ENCODE measurements at regions not wholly inside any gene's neighbourhood (a gene's known extent, or its start where the extent isn't known, plus 50 kb on each side); places are given as distances from the start of the nearest gene placed in this dataset.

DNA sequence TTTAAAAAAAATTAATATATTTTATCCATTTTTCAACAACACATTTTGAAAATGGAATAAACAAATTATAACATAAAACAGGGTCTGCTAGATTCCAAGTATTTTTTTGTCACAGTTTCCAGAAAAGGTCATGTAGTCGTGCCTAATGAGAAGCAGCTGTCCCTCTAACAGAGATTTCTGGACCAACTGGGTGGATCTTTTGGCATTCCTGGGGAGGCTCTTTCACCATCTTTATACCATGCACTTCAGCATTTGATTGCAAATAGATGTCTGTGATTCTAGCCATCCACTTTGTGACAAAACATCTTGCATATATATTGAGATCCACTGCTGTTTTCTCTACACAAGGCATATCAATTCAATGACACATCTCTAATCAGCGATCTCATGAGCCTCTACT is 210.7 kb upstream of the LDB2 start:
- intact Hi-C loops (cut with micrococcal nuclease) = no loop called here
- Mint-ChIP-seq H3K36me3 (ENCODE audit: low read depth) (no peaks in the 10 kb centered on the region), H3K4me1 (peaks cover 2% of the 10 kb centered on the region), H3K9me3 (no peaks in the 10 kb centered on the region), H3K27ac (no peak overlapping the region), H3K4me3 (no peak overlapping the region), H3K27me3 (no peaks in the 10 kb centered on the region)
- DNase-seq = no peak

- H3K4me3 Mint-ChIP-seq = no peak overlapping the region
- H3K27ac Mint-ChIP-seq = no peak overlapping the region
- intact Hi-C loops (cut with micrococcal nuclease) = no loop called here
- no peaks in the 10 kb centered on the region for H3K9me3 Mint-ChIP-seq
- no peaks in the 10 kb centered on the region for H3K36me3 Mint-ChIP-seq (ENCODE audit: low read depth)
- peak; percentile 15 for DNase-seq
- H3K4me1 Mint-ChIP-seq = no peaks in the 10 kb centered on the region
- H3K27me3 Mint-ChIP-seq = no peaks in the 10 kb centered on the region
Observed at GRCh38 chr4:17103231-17103630, 204.8 kb upstream of the LDB2 start.

- no peak overlapping the region for H3K27ac Mint-ChIP-seq
- no peaks in the 10 kb centered on the region for H3K9me3 Mint-ChIP-seq
- H3K4me3 Mint-ChIP-seq = no peak overlapping the region
- DNase-seq = no peak
- intact Hi-C loops (cut with micrococcal nuclease) = no loop called here
- H3K4me1 Mint-ChIP-seq = no peaks in the 10 kb centered on the region
- no peaks in the 10 kb centered on the region for H3K27me3 Mint-ChIP-seq
- H3K36me3 Mint-ChIP-seq (ENCODE audit: low read depth) = no peaks in the 10 kb centered on the region
Observed at GRCh38 chr4:17098996-17099395, 200.6 kb upstream of the LDB2 start.

DNA sequence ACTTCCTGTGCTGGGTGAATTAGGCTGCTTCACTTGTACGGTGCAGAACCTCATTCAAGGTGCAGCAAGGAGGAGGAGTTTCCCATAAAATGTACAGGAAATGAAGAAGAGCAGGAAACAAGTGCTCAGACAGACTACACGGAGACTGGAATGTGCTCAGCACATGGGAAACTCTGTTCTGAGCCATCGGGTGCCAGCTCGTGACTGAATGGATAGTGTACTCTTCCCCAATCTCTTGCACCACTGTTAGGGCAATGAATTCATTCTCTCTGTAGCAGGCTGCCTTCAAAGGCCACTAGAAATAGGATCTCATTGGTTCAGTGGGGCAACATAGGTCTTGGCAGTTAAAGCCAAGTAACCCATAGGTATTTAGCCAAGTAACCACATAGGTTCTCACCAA is 200.0 kb upstream of the LDB2 start:
- Mint-ChIP-seq H3K36me3 (ENCODE audit: low read depth) (no peaks in the 10 kb centered on the region), H3K27me3 (no peaks in the 10 kb centered on the region), H3K4me1 (no peaks in the 10 kb centered on the region), H3K4me3 (no peak overlapping the region), H3K9me3 (no peaks in the 10 kb centered on the region), H3K27ac (no peak overlapping the region)
- intact Hi-C loops (cut with micrococcal nuclease) = no loop called here
- peak; percentile 19 for DNase-seq

GRCh38 chr4:17097362-17097761 is 198.9 kb upstream of the LDB2 start:
- DNase-seq = no peak
- Mint-ChIP-seq H3K36me3 (ENCODE audit: low read depth) (no peaks in the 10 kb centered on the region), H3K27me3 (no peaks in the 10 kb centered on the region), H3K4me1 (no peaks in the 10 kb centered on the region), H3K4me3 (no peak overlapping the region), H3K27ac (no peak overlapping the region), H3K9me3 (no peaks in the 10 kb centered on the region)
- intact Hi-C loops (cut with micrococcal nuclease) = no loop called here

DNA sequence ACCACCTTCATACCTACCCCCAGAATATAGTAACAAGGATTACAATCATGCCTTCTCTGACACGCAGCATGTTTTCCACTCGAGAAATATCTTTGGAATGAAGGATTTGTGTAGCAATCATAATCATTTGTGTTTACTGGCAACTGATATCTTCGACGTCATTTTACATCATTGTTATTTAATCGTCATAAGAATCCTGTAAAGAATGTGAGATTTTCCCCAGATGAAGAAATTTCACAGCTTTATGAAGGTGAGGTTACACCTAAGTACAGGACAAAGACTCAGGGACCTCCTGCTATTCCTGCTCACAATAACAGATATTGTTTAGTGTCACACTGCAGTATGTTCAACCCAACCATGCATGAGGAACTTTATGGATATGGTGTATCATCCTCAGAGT is 198.2 kb upstream of the LDB2 start:
- no peaks in the 10 kb centered on the region for H3K9me3 Mint-ChIP-seq
- no peak overlapping the region for H3K4me3 Mint-ChIP-seq

GRCh38 chr4:17095771-17096170 is 197.3 kb upstream of the LDB2 start:
- intact Hi-C loops (cut with micrococcal nuclease) = no loop called here
- no peaks in the 10 kb centered on the region for H3K27me3 Mint-ChIP-seq
- H3K36me3 Mint-ChIP-seq (ENCODE audit: low read depth) = no peaks in the 10 kb centered on the region
- no peaks in the 10 kb centered on the region for H3K4me1 Mint-ChIP-seq
- H3K4me3 Mint-ChIP-seq = no peak overlapping the region
- DNase-seq = peak; percentile 13
- no peak overlapping the region for H3K27ac Mint-ChIP-seq
- H3K9me3 Mint-ChIP-seq = no peaks in the 10 kb centered on the region

More for the DNA sequence above, 198.2 kb upstream of the LDB2 start:
- H3K27ac Mint-ChIP-seq = no peak overlapping the region
- H3K27me3 Mint-ChIP-seq = no peaks in the 10 kb centered on the region
- no peaks in the 10 kb centered on the region for H3K36me3 Mint-ChIP-seq (ENCODE audit: low read depth)
- no peak for DNase-seq
- intact Hi-C loops (cut with micrococcal nuclease) = no loop called here
- H3K4me1 Mint-ChIP-seq = no peaks in the 10 kb centered on the region

DNA sequence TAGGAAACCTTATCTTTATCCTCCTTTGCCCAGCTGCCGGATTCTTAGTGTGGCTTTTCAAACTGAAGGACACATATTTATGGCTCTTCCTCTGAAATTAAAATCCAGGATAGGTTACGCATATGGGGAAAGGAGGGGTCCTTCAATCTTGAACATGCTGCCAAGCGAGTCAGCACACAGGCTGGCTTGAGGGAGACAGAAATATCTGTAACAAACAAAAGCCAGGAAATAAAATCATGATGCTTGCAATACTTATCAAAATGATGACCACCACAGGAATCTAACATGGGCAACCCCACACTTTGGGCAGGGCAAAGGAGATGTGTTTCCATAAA is 196.4 kb upstream of the LDB2 start:
- no peaks in the 10 kb centered on the region for H3K4me1 Mint-ChIP-seq
- H3K4me3 Mint-ChIP-seq = no peak overlapping the region
- no peaks in the 10 kb centered on the region for H3K27me3 Mint-ChIP-seq
- peak; percentile 22 for DNase-seq
- intact Hi-C loops (cut with micrococcal nuclease) = no loop called here
- no peak overlapping the region for H3K27ac Mint-ChIP-seq
- no peaks in the 10 kb centered on the region for H3K36me3 Mint-ChIP-seq (ENCODE audit: low read depth)
- H3K9me3 Mint-ChIP-seq = no peaks in the 10 kb centered on the region

DNA sequence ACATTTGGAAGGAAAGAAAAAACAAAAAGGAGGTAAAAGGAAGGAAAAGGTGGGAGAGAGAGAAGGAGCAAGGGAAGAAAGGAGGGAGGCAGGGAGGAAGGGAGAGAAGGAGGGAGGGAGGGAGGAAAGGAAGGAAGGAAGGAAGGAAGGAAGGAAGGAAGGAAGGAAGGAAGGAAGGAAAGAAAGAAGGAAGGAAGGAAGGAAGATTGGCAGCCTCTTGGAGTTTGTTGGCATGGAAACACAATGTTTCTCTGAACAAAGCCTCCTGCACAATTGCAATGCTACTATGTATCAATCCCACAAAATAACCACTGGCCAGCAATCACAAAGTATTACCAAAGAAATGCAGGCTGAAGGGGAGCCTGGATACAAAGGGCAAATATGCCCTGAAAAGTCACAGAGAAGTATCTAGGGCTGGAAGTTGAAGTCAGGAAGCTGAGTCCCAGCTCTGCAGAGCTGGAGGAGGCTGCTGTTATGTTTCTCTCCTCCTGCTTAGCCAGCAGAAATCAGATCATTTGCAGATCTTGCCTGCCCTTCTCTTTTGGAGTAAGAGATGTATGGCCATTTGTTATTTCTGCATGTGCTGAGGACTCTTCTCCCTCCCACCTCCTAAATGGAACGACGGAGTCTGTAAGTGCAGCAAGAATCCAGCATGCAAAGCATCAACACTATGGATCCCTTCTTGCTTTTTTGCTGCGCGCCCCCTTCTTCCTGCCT is 195.9 kb upstream of the LDB2 start:
- Mint-ChIP-seq H3K27ac (no peak overlapping the region), H3K9me3 (no peaks in the 10 kb centered on the region), H3K36me3 (ENCODE audit: low read depth) (no peaks in the 10 kb centered on the region), H3K4me1 (no peaks in the 10 kb centered on the region), H3K4me3 (no peak overlapping the region), H3K27me3 (no peaks in the 10 kb centered on the region)
- intact Hi-C loops (cut with micrococcal nuclease) = no loop called here
- peak; percentile 32 for DNase-seq

DNA sequence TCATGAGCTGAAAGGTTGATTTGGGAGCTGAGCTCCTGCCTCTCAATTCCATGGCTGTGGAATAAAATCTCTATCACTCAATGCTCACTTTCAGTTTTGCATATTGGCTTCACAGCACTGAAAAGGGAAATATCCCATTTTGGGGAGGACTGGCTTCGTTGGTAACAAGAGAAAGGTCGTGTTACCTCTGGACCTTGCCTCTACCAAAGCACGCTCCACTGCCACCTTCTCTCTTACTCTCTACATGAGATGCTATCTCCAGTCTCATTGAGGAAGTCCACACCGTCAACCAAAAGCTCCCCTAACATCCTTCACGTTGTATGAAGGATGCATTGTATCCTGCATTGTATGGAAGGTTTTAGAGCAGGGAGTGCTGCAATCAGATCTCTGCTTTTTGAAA is 195.0 kb upstream of the LDB2 start:
- intact Hi-C loops (cut with micrococcal nuclease) = no loop called here
- H3K4me1 Mint-ChIP-seq = no peaks in the 10 kb centered on the region
- no peaks in the 10 kb centered on the region for H3K9me3 Mint-ChIP-seq
- DNase-seq = no peak
- H3K36me3 Mint-ChIP-seq (ENCODE audit: low read depth) = no peaks in the 10 kb centered on the region
- no peaks in the 10 kb centered on the region for H3K27me3 Mint-ChIP-seq
- H3K27ac Mint-ChIP-seq = no peak overlapping the region
- H3K4me3 Mint-ChIP-seq = no peak overlapping the region

DNA sequence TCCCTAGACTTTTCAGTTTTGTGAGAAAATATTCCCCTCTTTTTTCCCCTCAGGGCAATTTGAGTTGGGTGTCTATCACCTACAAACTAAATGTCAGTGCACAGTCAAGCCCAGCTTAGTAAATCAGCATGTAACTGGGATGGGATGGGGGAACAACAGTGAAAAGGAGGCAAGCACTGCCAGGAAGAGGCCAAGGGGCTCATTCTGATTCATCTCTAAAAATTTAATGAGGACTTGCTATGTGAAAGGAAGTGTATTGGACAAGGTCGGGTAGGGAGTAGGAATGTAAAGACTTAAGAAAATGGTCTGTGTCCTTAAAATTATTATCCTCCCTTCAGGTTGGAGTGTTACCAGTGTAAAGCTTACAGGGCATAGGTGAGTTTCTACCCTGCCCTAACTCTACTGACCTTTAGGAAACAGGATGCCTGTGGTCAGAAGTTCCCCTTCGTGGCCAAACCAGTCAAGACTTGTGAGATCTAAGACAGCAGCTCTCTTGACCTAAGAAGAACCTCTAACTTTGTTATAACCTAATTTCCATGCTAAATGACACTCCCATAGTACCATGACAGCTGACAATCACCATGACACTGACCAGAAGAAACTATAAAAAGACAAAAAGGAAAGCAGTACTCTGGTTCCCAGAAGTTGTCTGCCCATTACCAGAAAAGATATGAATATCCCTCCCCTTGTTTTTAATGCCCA is 194.4 kb upstream of the LDB2 start:
- DNase-seq = no peak
- Mint-ChIP-seq H3K27me3 (no peaks in the 10 kb centered on the region), H3K36me3 (ENCODE audit: low read depth) (no peaks in the 10 kb centered on the region), H3K4me3 (no peak overlapping the region), H3K27ac (no peak overlapping the region), H3K4me1 (no peaks in the 10 kb centered on the region), H3K9me3 (no peaks in the 10 kb centered on the region)
- intact Hi-C loops (cut with micrococcal nuclease) = no loop called here

DNA sequence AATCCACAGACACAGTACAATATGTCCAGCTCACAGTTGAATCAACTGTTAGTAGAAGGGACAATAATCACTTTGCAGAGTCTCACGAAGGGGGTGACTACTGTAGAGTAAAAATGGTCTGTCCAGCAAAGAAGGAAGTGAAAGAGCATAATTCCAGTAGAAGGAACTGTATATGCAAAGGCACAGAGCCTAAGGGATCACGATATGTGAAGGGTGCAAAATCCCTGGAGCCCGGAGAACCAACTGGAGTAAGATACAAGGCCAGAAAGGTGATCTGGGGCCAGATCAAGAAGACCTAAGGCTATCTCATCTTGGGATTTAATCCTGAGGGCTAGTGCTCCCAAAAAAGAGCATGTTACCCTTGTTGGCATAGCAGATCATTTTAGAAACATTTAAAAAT is 192.7 kb upstream of the LDB2 start:
- no peak overlapping the region for H3K27ac Mint-ChIP-seq
- H3K9me3 Mint-ChIP-seq = no peaks in the 10 kb centered on the region
- no peak overlapping the region for H3K4me3 Mint-ChIP-seq
- no peak for DNase-seq
- no peaks in the 10 kb centered on the region for H3K36me3 Mint-ChIP-seq (ENCODE audit: low read depth)
- no peaks in the 10 kb centered on the region for H3K4me1 Mint-ChIP-seq
- intact Hi-C loops (cut with micrococcal nuclease) = no loop called here
- H3K27me3 Mint-ChIP-seq = no peaks in the 10 kb centered on the region

- intact Hi-C loops (cut with micrococcal nuclease) = no loop called here
- Mint-ChIP-seq H3K4me1 (no peaks in the 10 kb centered on the region), H3K36me3 (ENCODE audit: low read depth) (no peaks in the 10 kb centered on the region), H3K27me3 (no peaks in the 10 kb centered on the region), H3K27ac (no peak overlapping the region), H3K9me3 (no peaks in the 10 kb centered on the region), H3K4me3 (no peak overlapping the region)
- DNase-seq = no peak
Observed at GRCh38 chr4:17090063-17090462, 191.6 kb upstream of the LDB2 start.

GRCh38 chr4:17085416-17085815 is 187.0 kb upstream of the LDB2 start:
- no peaks in the 10 kb centered on the region for H3K9me3 Mint-ChIP-seq
- no peaks in the 10 kb centered on the region for H3K4me1 Mint-ChIP-seq
- H3K27ac Mint-ChIP-seq = no peak overlapping the region
- H3K27me3 Mint-ChIP-seq = no peaks in the 10 kb centered on the region
- intact Hi-C loops (cut with micrococcal nuclease) = no loop called here
- no peak overlapping the region for H3K4me3 Mint-ChIP-seq
- no peaks in the 10 kb centered on the region for H3K36me3 Mint-ChIP-seq (ENCODE audit: low read depth)
- no peak for DNase-seq

DNA sequence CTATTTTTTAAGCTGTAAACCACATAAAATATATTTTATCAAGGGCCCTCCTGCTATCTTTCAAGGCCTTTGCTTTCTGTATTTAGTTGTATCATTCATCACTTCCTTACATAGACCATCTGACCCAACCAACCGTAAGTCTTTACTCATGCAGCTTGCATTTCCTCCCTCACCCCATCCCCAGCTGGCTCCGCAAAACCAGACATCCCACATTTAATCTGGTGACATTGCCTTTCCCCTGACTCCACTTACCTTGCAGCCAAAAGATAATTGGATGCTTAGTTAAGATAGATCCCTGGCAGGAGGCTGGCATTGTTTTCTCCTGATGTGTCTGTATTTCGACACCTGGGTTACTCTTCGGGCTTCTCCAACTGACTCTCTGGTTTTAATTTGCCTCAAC is 183.7 kb upstream of the LDB2 start:
- no peak overlapping the region for H3K27ac Mint-ChIP-seq
- no peaks in the 10 kb centered on the region for H3K36me3 Mint-ChIP-seq (ENCODE audit: low read depth)
- H3K4me1 Mint-ChIP-seq = no peaks in the 10 kb centered on the region
- H3K4me3 Mint-ChIP-seq = no peak overlapping the region
- H3K9me3 Mint-ChIP-seq = no peaks in the 10 kb centered on the region
- no peaks in the 10 kb centered on the region for H3K27me3 Mint-ChIP-seq
- intact Hi-C loops (cut with micrococcal nuclease) = no loop called here
- DNase-seq = no peak

All from activated CD4-positive, alpha-beta T cell treated with anti-CD3 and anti-CD28 coated beads, Interleukin-2, amount 10 ng/mL, durations not matched to agents 24 days and 14 days (primary cell).